Colonic mucosa (tissue), 4 donors: ENCODE measurements at regions not wholly inside any gene's neighbourhood (a gene's known extent, or its start where the extent isn't known, plus 50 kb on each side); places are given as distances from the start of the nearest gene placed in this dataset.

ENCODE experiments used
- DNase-seq: peaks from one replicate; pipeline ENCODE4 v3.0.0-alpha.2; 2020
- H3K27ac ChIP-seq: fragments of 200-600 bp; one replicate; pipeline ENCODE4 v1.8.0; 2021
- H3K27me3 ChIP-seq: fragments of 200-600 bp; one replicate; pipeline ENCODE4 v1.8.0; 2021
- H3K36me3 ChIP-seq: fragments of 200-600 bp; one replicate; pipeline ENCODE4 v1.8.0; 2021
- H3K4me1 ChIP-seq: fragments of 200-600 bp; one replicate; pipeline ENCODE4 v1.8.0; 2021; ENCODE audit warnings: mild to moderate bottlenecking
- H3K4me3 ChIP-seq: fragments of 200-600 bp; one replicate; pipeline ENCODE4 v1.8.0; 2021
- H3K9ac ChIP-seq, 2 donors: one replicate each; pipeline ENCODE4 v1.7.0; 2013; ENCODE audit warnings: control low read depth in 2 of 2, low read depth in 2 of 2, low read length in 2 of 2
- H3K9me3 ChIP-seq: fragments of 200-600 bp; one replicate; pipeline ENCODE4 v1.8.0; 2021
- CTCF ChIP-seq: fragments of 200-600 bp; IDR thresholded peaks from one replicate; pipeline ENCODE4 v1.8.0; 2022; ENCODE audit warnings: antibody characterized with exemption, mild to moderate bottlenecking
- intact Hi-C: fragments of 100-400 bp; cut with DNase I; formaldehyde crosslinking; loops from one replicate; pipeline ENCODE4 v1.14.1; 2022
- donor health status: healthy.
- donor health status: DM: no; HTN: no; CAD: no.
- donor health status: DM: no; HTN: no; CAD: no.

DNA sequence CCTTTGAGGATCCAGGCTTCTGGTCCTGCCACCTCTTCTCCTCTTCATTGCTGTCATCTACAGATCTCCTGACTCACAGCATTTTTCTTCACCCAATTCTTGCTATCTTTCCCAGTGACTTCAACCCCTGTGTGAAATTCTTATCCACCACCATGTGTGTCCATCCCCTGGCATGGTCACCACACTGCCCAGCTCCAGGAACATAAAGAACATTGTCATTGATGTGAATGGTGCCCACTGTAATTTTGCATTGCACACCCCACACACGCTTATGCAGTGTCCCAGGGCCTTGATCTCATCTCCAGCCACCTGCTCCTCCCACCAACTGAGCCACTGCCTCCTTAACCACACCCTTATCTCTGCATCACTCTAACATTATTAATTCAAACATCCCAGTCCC, 85.3 kb downstream of the C1D start:
- H3K9me3 ChIP-seq: no peaks in the 10 kb centered on the region
- H3K4me1 ChIP-seq: no peaks in the 10 kb centered on the region
- no peak overlapping the region for H3K27ac ChIP-seq
- H3K4me3 ChIP-seq: no peak overlapping the region
- TF ChIP-seq CTCF: no peak
- DNase-seq: no peak
- no peaks in the 10 kb centered on the region for H3K27me3 ChIP-seq
- intact Hi-C loops: no loop called here
- no peaks in the 10 kb centered on the region for H3K36me3 ChIP-seq
- no peak overlapping the region for H3K9ac ChIP-seq

GRCh38 chr2:67982956-67983355, 79.8 kb downstream of the C1D start:
- no peak for TF ChIP-seq CTCF
- H3K9me3 ChIP-seq: no peaks in the 10 kb centered on the region
- H3K27me3 ChIP-seq: no peaks in the 10 kb centered on the region
- intact Hi-C loops: no loop called here
- H3K27ac ChIP-seq: no peak overlapping the region
- H3K36me3 ChIP-seq: no peaks in the 10 kb centered on the region
- H3K4me3 ChIP-seq: no peak overlapping the region
- no peak for DNase-seq
- H3K4me1 ChIP-seq: no peaks in the 10 kb centered on the region
- no peak overlapping the region for H3K9ac ChIP-seq

- Histone ChIP-seq H3K27ac (no peak overlapping the region), H3K9me3 (no peaks in the 10 kb centered on the region), H3K27me3 (no peaks in the 10 kb centered on the region), H3K36me3 (no peaks in the 10 kb centered on the region), H3K4me1 (no peaks in the 10 kb centered on the region), H3K9ac (no peak overlapping the region), H3K4me3 (no peak overlapping the region)
- no peak for DNase-seq
- TF ChIP-seq CTCF: no peak
- intact Hi-C loops: no loop called here
These were observed 78.2 kb downstream of the C1D start for GRCh38 chr2:67984600-67984999.

- TF ChIP-seq CTCF: no peak
- no peak overlapping the region for H3K27ac ChIP-seq
- no peaks in the 10 kb centered on the region for H3K36me3 ChIP-seq
- H3K9ac ChIP-seq: no peak overlapping the region
- H3K4me3 ChIP-seq: no peak overlapping the region
- no peaks in the 10 kb centered on the region for H3K9me3 ChIP-seq
- intact Hi-C loops: no loop called here
- no peaks in the 10 kb centered on the region for H3K27me3 ChIP-seq
- DNase-seq: no peak
- no peaks in the 10 kb centered on the region for H3K4me1 ChIP-seq
These were observed 77.2 kb downstream of the C1D start for GRCh38 chr2:67985586-67985985.

DNA sequence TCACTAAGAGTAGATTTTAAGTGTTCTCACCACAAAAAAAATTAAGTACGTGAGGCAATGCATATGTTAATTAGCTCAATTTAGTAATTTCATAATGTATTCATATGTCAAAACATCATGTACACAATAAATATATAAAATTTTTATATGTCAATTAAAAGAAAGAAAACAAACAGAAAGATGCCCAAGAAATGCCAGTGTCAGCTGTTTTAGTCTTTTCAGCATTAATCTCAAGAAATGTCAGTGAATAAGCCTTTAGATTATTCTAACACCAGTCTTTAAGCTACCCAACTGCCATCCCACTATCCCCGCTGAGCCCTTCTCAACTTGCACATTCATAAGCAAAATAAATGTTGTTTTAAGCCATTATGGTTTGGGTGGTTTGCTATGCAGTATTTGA, 76.5 kb downstream of the C1D start:
- no peak for TF ChIP-seq CTCF
- no peak overlapping the region for H3K4me3 ChIP-seq
- no peaks in the 10 kb centered on the region for H3K4me1 ChIP-seq
- no peak overlapping the region for H3K9ac ChIP-seq
- DNase-seq: no peak
- H3K27ac ChIP-seq: no peak overlapping the region
- H3K27me3 ChIP-seq: no peaks in the 10 kb centered on the region
- intact Hi-C loops: no loop called here
- no peaks in the 10 kb centered on the region for H3K36me3 ChIP-seq
- no peaks in the 10 kb centered on the region for H3K9me3 ChIP-seq
